SK-N-SH treated with all-trans-retinoic acid at 6 μM for 48 hours (cell line): ENCODE measurements at regions not wholly inside any gene's neighbourhood (a gene's known extent, or its start where the extent isn't known, plus 50 kb on each side); places are given as distances from the start of the nearest gene placed in this dataset.
"Not testable (repeated sequence)": the region's sequence is repeated elsewhere in the genome, so short reads cannot be mapped to it uniquely, and the experiment has no call there.

ENCODE experiments used
- ARNTL ChIP-seq: fragments of 450-650 bp; formaldehyde crosslinking; IDR thresholded peaks from 2 replicates; pipeline ENCODE4 v1.5.0; 2020; ENCODE audit warnings: low read depth, mild to moderate bottlenecking, moderate library complexity, borderline replicate concordance
- BACH2 ChIP-seq: fragments of 250-450 bp; sonication (Bioruptor Pico); IDR thresholded peaks from 2 replicates; pipeline ENCODE4 v1.9.0; 2021; ENCODE audit warnings: mild to moderate bottlenecking, borderline replicate concordance
- CSDC2 ChIP-seq: fragments of 250-450 bp; sonication (Bioruptor Pico); IDR thresholded peaks from 2 replicates; pipeline ENCODE4 v1.5.0; 2020; ENCODE audit warnings: mild to moderate bottlenecking, moderate library complexity
- ESRRG ChIP-seq: fragments of 250-450 bp; sonication (Bioruptor Pico); IDR thresholded peaks from 2 replicates; pipeline ENCODE4 v1.6.1; 2021; ENCODE audit warnings: mild to moderate bottlenecking
- GLIS3 ChIP-seq: fragments of 250-450 bp; sonication (Bioruptor Pico); IDR thresholded peaks from 2 replicates; pipeline ENCODE4 v1.5.0; 2020; ENCODE audit warnings: mild to moderate bottlenecking, moderate library complexity
- ISL1 ChIP-seq: fragments of 250-450 bp; sonication (Bioruptor Pico); IDR thresholded peaks from 2 replicates; pipeline ENCODE4 v2.1.2; 2022; ENCODE audit warnings: mild to moderate bottlenecking, moderate library complexity
- OSR1 ChIP-seq: fragments of 250-450 bp; sonication (Bioruptor Pico); IDR thresholded peaks from 2 replicates; pipeline ENCODE4 v1.8.0; 2022; ENCODE audit warnings: moderate library complexity, mild to moderate bottlenecking, inconsistent platforms
- RARB ChIP-seq: fragments of 250-450 bp; sonication (Bioruptor Pico); IDR thresholded peaks from 2 replicates; pipeline ENCODE4 v1.8.0; 2021; ENCODE audit warnings: mild to moderate bottlenecking, moderate library complexity
- ZFP3 ChIP-seq: fragments of 250-450 bp; sonication (Bioruptor Pico); IDR thresholded peaks from 2 replicates; pipeline ENCODE4 v1.5.0; 2020; ENCODE audit warnings: mild to moderate bottlenecking, moderate library complexity
- ZFP30 ChIP-seq: fragments of 450-650 bp; formaldehyde crosslinking; IDR thresholded peaks from 2 replicates; pipeline ENCODE4 v1.5.0; 2022; ENCODE audit warnings: mild to moderate bottlenecking, moderate library complexity
- ZNF70 ChIP-seq: fragments of 450-650 bp; formaldehyde crosslinking; IDR thresholded peaks from 2 replicates; pipeline ENCODE4 v1.5.0; 2020; ENCODE audit warnings: mild to moderate bottlenecking, moderate library complexity
- ZNF8 ChIP-seq: fragments of 450-650 bp; formaldehyde crosslinking; IDR thresholded peaks from 2 replicates; pipeline ENCODE4 v1.5.0; 2020; ENCODE audit warnings: mild to moderate bottlenecking, moderate library complexity
- TF ChIP-seq, protein P1 (sequence below): fragments of 250-450 bp; sonication (Bioruptor Pico); IDR thresholded peaks from 2 replicates; pipeline ENCODE4 v1.8.0; 2021; ENCODE audit warnings: low read depth, mild to moderate bottlenecking, moderate library complexity, borderline replicate concordance
- TF ChIP-seq, protein P2 (sequence below): fragments of 250-450 bp; sonication (Bioruptor Pico); IDR thresholded peaks from 2 replicates; pipeline ENCODE4 v1.8.0; 2020; ENCODE audit warnings: mild to moderate bottlenecking, moderate library complexity, borderline replicate concordance

DNA sequence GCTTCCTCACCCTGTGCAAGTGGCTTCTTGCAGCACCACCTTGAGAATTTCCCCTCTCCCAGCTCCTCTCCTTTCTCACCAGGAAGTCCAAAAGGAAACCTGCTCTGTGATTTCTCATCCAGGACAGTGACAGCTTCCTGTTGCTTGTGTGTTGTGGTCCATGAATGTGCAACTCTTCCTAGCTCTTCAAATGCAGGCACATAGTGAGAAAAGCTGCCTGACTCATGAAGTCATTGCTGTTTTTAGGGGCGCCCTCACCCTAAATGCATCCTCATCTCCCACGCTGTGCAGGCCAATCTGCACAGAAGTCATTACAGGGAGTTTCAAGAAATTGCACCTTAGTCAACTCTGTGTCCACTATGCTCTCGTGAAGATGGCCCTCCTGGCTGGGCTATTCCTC, 112.9 kb upstream of the IGLL5 start:
- not testable (repeated sequence) for TF ChIP-seq CSDC2 (CRISPR knock-in tag); ISL1 (CRISPR knock-in tag); ZFP30; ZFP3 (CRISPR knock-in tag); BACH2 (CRISPR knock-in tag); OSR1; GLIS3 (CRISPR knock-in tag); ZNF8 (CRISPR knock-in tag); ZNF70 (CRISPR knock-in tag); RARB (CRISPR knock-in tag); ESRRG (CRISPR knock-in tag); ARNTL (CRISPR knock-in tag)
- TF ChIP-seq, protein P1, sequence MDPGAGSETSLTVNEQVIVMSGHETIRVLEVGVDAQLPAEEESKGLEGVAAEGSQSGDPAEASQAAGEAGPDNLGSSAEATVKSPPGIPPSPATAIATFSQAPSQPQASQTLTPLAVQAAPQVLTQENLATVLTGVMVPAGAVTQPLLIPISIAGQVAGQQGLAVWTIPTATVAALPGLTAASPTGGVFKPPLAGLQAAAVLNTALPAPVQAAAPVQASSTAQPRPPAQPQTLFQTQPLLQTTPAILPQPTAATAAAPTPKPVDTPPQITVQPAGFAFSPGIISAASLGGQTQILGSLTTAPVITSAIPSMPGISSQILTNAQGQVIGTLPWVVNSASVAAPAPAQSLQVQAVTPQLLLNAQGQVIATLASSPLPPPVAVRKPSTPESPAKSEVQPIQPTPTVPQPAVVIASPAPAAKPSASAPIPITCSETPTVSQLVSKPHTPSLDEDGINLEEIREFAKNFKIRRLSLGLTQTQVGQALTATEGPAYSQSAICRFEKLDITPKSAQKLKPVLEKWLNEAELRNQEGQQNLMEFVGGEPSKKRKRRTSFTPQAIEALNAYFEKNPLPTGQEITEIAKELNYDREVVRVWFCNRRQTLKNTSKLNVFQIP (CRISPR knock-in tag): not testable (repeated sequence)
- TF ChIP-seq, protein P2, sequence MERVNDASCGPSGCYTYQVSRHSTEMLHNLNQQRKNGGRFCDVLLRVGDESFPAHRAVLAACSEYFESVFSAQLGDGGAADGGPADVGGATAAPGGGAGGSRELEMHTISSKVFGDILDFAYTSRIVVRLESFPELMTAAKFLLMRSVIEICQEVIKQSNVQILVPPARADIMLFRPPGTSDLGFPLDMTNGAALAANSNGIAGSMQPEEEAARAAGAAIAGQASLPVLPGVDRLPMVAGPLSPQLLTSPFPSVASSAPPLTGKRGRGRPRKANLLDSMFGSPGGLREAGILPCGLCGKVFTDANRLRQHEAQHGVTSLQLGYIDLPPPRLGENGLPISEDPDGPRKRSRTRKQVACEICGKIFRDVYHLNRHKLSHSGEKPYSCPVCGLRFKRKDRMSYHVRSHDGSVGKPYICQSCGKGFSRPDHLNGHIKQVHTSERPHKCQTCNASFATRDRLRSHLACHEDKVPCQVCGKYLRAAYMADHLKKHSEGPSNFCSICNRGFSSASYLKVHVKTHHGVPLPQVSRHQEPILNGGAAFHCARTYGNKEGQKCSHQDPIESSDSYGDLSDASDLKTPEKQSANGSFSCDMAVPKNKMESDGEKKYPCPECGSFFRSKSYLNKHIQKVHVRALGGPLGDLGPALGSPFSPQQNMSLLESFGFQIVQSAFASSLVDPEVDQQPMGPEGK (CRISPR knock-in tag): not testable (repeated sequence)
